ENCODE measurements at regions not wholly inside any gene's neighbourhood (a gene's known extent, or its start where the extent isn't known, plus 50 kb on each side); places are given as distances from the start of the nearest gene placed in this dataset.

- no peak overlapping the region for H3K27ac ChIP-seq
These were observed 78.8 kb upstream of the RND3 start for GRCh38 chr2:150566289-150566688.

GRCh38 chr2:150561076-150561475 lies 73.6 kb upstream of the RND3 start:
- TF ChIP-seq CTCF (conservative IDR thresholded peaks at IDR 0.05) (no peak), ZFX (IDR thresholded peaks at IDR 0.05) (no peak)
- H3K27ac ChIP-seq, result no peak overlapping the region

More at GRCh38 chr2:150566289-150566688, 78.8 kb upstream of the RND3 start:
- TF ChIP-seq ZFX (IDR thresholded peaks at IDR 0.05), result no peak
- TF ChIP-seq CTCF (conservative IDR thresholded peaks at IDR 0.05), result no peak

GRCh38 chr2:150557020-150557600 lies 69.6 kb upstream of the RND3 start:
- TF ChIP-seq ZFX (IDR thresholded peaks at IDR 0.05), result no peak
- TF ChIP-seq CTCF (conservative IDR thresholded peaks at IDR 0.05), result no peak
- H3K27ac ChIP-seq, result no peak overlapping the region

- TF ChIP-seq CTCF (conservative IDR thresholded peaks at IDR 0.05) (no peak), ZFX (IDR thresholded peaks at IDR 0.05) (no peak)
- H3K27ac ChIP-seq, result no peak overlapping the region
These were observed 68.3 kb upstream of the RND3 start for GRCh38 chr2:150555611-150556356.

GRCh38 chr2:150554046-150554445 lies 66.6 kb upstream of the RND3 start:
- TF ChIP-seq ZFX (IDR thresholded peaks at IDR 0.05), result no peak
- no peak for TF ChIP-seq CTCF (conservative IDR thresholded peaks at IDR 0.05)
- H3K27ac ChIP-seq, result no peak overlapping the region

GRCh38 chr2:150552041-150552820 lies 64.8 kb upstream of the RND3 start:
- no peak for TF ChIP-seq CTCF (conservative IDR thresholded peaks at IDR 0.05)
- no peak for TF ChIP-seq ZFX (IDR thresholded peaks at IDR 0.05)

GRCh38 chr2:150549381-150549780 lies 61.9 kb upstream of the RND3 start:
- no peak overlapping the region for H3K27ac ChIP-seq
- TF ChIP-seq CTCF (conservative IDR thresholded peaks at IDR 0.05) (no peak), ZFX (IDR thresholded peaks at IDR 0.05) (no peak)

More at GRCh38 chr2:150552041-150552820, 64.8 kb upstream of the RND3 start:
- no peak overlapping the region for H3K27ac ChIP-seq
